ENCODE measurements at regions not wholly inside any gene's neighbourhood (a gene's known extent, or its start where the extent isn't known, plus 50 kb on each side); places are given as distances from the start of the nearest gene placed in this dataset.

- H2AFZ ChIP-seq (ENCODE audit: low read depth, low read length) = no peak overlapping the region
- H3K36me3 ChIP-seq (ENCODE audit: insufficient read depth, low read length) = no peaks in the 10 kb centered on the region
- H3K9ac ChIP-seq (ENCODE audit: low read length) = no peak overlapping the region
- no peaks in the 10 kb centered on the region for H3K9me3 ChIP-seq (ENCODE audit: insufficient read depth, low read depth, low read length)
- H3K4me3 ChIP-seq (ENCODE audit: insufficient read depth, low read depth, low read length) = no peak overlapping the region
- Mint-ChIP-seq H3K4me1 (ENCODE audit: low read depth, unreplicated experiment) (peaks cover 26% of the 10 kb centered on the region), H3K9me3 (ENCODE audit: unreplicated experiment) (no peaks in the 10 kb centered on the region), H3K27ac (ENCODE audit: unreplicated experiment) (no peak overlapping the region), H3K4me3 (ENCODE audit: unreplicated experiment) (no peak overlapping the region), H3K27me3 (ENCODE audit: low read depth, unreplicated experiment) (peaks cover 12% of the 10 kb centered on the region), H3K36me3 (ENCODE audit: low read depth, unreplicated experiment) (no peaks in the 10 kb centered on the region)
- H3K4me1 ChIP-seq (ENCODE audit: insufficient read depth, low read length) = no peaks in the 10 kb centered on the region
- DNase-seq (ENCODE audit: low read depth) (no peak), FAIRE-seq (no peak)
- no peaks in the 10 kb centered on the region for H3K79me2 ChIP-seq (ENCODE audit: insufficient read depth, low read length)
- H3K4me2 ChIP-seq (ENCODE audit: low read length) = no peak overlapping the region
- no peak overlapping the region for H3K27ac ChIP-seq (ENCODE audit: low read depth, low read length)
- no peak for TF ChIP-seq CTCF (IDR thresholded peaks at IDR 0.05; ENCODE audit: insufficient read depth, low read depth, low read length)
- TF ChIP-seq EZH2 (IDR thresholded peaks at IDR 0.05; ENCODE audit: insufficient read depth, low read length) = no peak
- no peaks in the 10 kb centered on the region for H4K20me1 ChIP-seq (ENCODE audit: insufficient read depth, low read length)
- H3K27me3 ChIP-seq (ENCODE audit: insufficient read depth, low read length) = no peaks in the 10 kb centered on the region
These were observed 139.7 kb upstream of the LRFN2 start for GRCh38 chr6:40726853-40727252.

GRCh38 chr6:40725390-40725789, 138.2 kb upstream of the LRFN2 start:
- Mint-ChIP-seq H3K9me3 (ENCODE audit: unreplicated experiment) (no peaks in the 10 kb centered on the region), H3K4me3 (ENCODE audit: unreplicated experiment) (no peak overlapping the region), H3K27me3 (ENCODE audit: low read depth, unreplicated experiment) (peaks cover 8% of the 10 kb centered on the region), H3K27ac (ENCODE audit: unreplicated experiment) (no peak overlapping the region), H3K36me3 (ENCODE audit: low read depth, unreplicated experiment) (no peaks in the 10 kb centered on the region), H3K4me1 (ENCODE audit: low read depth, unreplicated experiment) (peaks cover 37% of the 10 kb centered on the region)
- H4K20me1 ChIP-seq (ENCODE audit: insufficient read depth, low read length) = no peaks in the 10 kb centered on the region
- no peaks in the 10 kb centered on the region for H3K36me3 ChIP-seq (ENCODE audit: insufficient read depth, low read length)
- H3K4me3 ChIP-seq (ENCODE audit: insufficient read depth, low read depth, low read length) = no peak overlapping the region
- no peak overlapping the region for H3K4me2 ChIP-seq (ENCODE audit: low read length)
- FAIRE-seq (no peak), DNase-seq (ENCODE audit: low read depth) (no peak)
- H3K79me2 ChIP-seq (ENCODE audit: insufficient read depth, low read length) = no peaks in the 10 kb centered on the region
- H3K27me3 ChIP-seq (ENCODE audit: insufficient read depth, low read length) = no peaks in the 10 kb centered on the region
- TF ChIP-seq CTCF (IDR thresholded peaks at IDR 0.05; ENCODE audit: insufficient read depth, low read depth, low read length) = no peak
- TF ChIP-seq EZH2 (IDR thresholded peaks at IDR 0.05; ENCODE audit: insufficient read depth, low read length) = no peak
- H3K27ac ChIP-seq (ENCODE audit: low read depth, low read length) = no peak overlapping the region
- H3K9me3 ChIP-seq (ENCODE audit: insufficient read depth, low read depth, low read length) = no peaks in the 10 kb centered on the region
- H3K4me1 ChIP-seq (ENCODE audit: insufficient read depth, low read length) = no peaks in the 10 kb centered on the region
- no peak overlapping the region for H2AFZ ChIP-seq (ENCODE audit: low read depth, low read length)
- H3K9ac ChIP-seq (ENCODE audit: low read length) = no peak overlapping the region

- Histone ChIP-seq H3K27me3 (ENCODE audit: insufficient read depth, low read length) (no peaks in the 10 kb centered on the region), H3K4me2 (ENCODE audit: low read length) (no peak overlapping the region), H3K9me3 (ENCODE audit: insufficient read depth, low read depth, low read length) (no peaks in the 10 kb centered on the region), H4K20me1 (ENCODE audit: insufficient read depth, low read length) (no peaks in the 10 kb centered on the region), H3K9ac (ENCODE audit: low read length) (no peak overlapping the region), H3K36me3 (ENCODE audit: insufficient read depth, low read length) (no peaks in the 10 kb centered on the region), H3K4me3 (ENCODE audit: insufficient read depth, low read depth, low read length) (no peak overlapping the region), H3K27ac (ENCODE audit: low read depth, low read length) (no peak overlapping the region), H2AFZ (ENCODE audit: low read depth, low read length) (no peak overlapping the region), H3K79me2 (ENCODE audit: insufficient read depth, low read length) (no peaks in the 10 kb centered on the region), H3K4me1 (ENCODE audit: insufficient read depth, low read length) (peaks cover 2% of the 10 kb centered on the region)
- FAIRE-seq (no peak), DNase-seq (ENCODE audit: low read depth) (no peak)
- TF ChIP-seq EZH2 (IDR thresholded peaks at IDR 0.05; ENCODE audit: insufficient read depth, low read length) = no peak
- no peak for TF ChIP-seq CTCF (IDR thresholded peaks at IDR 0.05; ENCODE audit: insufficient read depth, low read depth, low read length)
- Mint-ChIP-seq H3K4me1 (ENCODE audit: low read depth, unreplicated experiment) (peaks cover 41% of the 10 kb centered on the region), H3K27me3 (ENCODE audit: low read depth, unreplicated experiment) (peaks cover 7% of the 10 kb centered on the region), H3K4me3 (ENCODE audit: unreplicated experiment) (no peak overlapping the region), H3K27ac (ENCODE audit: unreplicated experiment) (no peak overlapping the region), H3K36me3 (ENCODE audit: low read depth, unreplicated experiment) (no peaks in the 10 kb centered on the region), H3K9me3 (ENCODE audit: unreplicated experiment) (no peaks in the 10 kb centered on the region)
These were observed 137.7 kb upstream of the LRFN2 start for GRCh38 chr6:40724886-40725285.

All from astrocyte (in vitro differentiated cells and primary cell).